Testis (tissue), 2 donors: ENCODE measurements at regions not wholly inside any gene's neighbourhood (a gene's known extent, or its start where the extent isn't known, plus 50 kb on each side); places are given as distances from the start of the nearest gene placed in this dataset.

Experiments
- CTCF ChIP-seq, 3 experiments: fragments of 450-650 bp in 2 of 3; fragments of 200-600 bp in 1 of 3; sonication (generic) in 1 of 3; IDR thresholded peaks; one replicate each; pipeline ENCODE4 v1.5.1; 2016 to 2019; ENCODE audit warnings: antibody characterized with exemption in 3 of 3, mild to moderate bottlenecking in 2 of 3, moderate library complexity in 1 of 3
- POLR2A ChIP-seq: fragments of 450-650 bp; IDR thresholded peaks from one replicate; pipeline ENCODE4 v1.6.1; 2017; ENCODE audit warnings: antibody characterized with exemption, mild to moderate bottlenecking, moderate library complexity

GRCh38 chr10:63769367-63769766, 248.2 kb downstream of the REEP3 start:
- TF ChIP-seq CTCF (IDR thresholded peaks at IDR 0.05) (no peak), POLR2A (no peak)
